Renal pelvis (tissue), 1 donor: ENCODE measurements at regions not wholly inside any gene's neighbourhood (a gene's known extent, or its start where the extent isn't known, plus 50 kb on each side); places are given as distances from the start of the nearest gene placed in this dataset.
A peak's percentile ranks its signal among the peaks of the same experiment; 100 is the strongest.

Experiments
- DNase-seq: peaks from one replicate; pipeline ENCODE4 v3.0.0-alpha.2; 2013

DNA sequence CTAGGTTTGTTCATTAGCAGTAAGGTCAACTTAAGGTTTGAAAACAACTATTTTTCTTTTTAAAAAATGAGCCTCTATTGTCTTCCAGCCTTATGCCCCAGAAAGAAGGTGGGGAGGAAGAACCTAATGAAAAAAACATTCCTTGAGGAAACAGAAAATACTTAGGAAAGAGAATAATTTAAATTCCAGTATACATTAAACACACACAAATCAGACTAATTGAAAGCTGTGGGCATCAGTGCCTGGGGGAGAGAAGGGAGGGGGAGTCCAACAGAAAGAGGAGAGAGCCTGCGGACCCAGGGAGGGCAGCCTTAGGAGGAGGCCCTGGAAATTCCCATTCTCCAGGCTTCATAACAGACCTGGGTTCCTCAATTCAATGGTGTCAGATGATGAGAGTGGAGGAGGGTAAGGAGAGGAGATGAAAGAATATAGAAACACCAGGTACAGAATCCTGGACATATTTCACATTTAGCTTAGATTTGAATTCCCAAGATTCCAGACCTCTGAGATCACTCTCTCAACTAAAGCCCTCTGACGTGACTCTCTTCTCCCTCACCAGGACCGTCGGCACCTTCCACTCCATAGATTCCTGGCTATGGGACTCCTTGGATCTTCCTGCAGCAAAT is 320.5 kb upstream of the UMPS start:
- no peak for DNase-seq

DNA sequence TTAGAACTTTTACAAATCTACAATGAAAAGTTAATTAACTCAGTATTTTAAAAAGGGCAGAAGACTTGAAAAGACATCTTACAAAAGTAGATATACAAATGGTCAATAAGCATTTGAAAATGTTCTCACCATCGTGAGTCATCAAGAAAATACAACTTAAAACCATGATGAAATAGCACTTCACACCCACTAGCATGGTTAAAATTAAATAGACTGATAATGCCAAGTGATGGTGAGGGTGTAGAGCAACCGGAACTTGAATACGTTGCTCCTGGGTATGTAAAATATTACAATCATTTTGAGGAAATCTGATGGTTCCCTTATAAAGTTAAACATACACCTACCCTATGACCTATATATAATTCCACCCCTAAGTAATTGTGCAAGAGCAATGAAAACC is 319.8 kb upstream of the UMPS start:
- DNase-seq: no peak

DNA sequence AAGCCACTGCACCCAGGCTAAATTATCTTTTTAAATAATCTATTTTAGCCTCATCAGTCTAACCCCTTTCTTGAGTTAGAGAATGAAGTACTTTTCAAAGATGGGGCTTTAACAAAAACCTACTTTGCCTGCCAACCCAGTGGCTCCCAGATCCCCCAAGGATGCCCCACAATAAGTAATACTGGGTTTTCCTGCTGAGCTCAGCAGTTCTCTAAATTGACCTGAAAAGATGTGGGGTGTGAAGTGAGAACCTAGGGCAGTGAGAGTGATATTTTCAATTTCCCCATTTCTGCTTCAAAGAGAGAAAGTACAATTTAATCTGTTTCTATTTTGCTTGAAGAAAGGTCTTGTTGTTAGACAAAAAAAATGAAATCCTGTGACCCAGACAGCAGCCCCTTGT is 318.5 kb upstream of the UMPS start:
- no peak for DNase-seq

DNA sequence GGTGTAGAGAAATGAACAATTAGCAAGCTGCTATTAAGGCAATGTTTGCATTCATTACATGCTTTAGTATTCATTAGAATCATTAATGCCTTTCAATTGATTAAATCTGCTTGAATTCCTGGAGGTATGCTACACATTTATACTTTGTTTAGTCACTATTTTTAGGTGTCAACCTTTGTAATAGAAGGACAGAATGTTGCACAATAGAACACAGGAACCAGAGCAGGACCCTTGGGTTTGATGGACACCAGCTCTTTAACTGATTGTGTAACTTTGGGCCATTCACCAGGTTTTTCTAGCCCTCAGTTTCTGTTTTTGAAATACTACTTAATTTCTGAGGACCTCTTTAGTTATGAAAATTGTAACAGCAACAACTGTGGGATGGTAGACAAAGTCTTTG is 317.6 kb upstream of the UMPS start:
- no peak for DNase-seq

DNA sequence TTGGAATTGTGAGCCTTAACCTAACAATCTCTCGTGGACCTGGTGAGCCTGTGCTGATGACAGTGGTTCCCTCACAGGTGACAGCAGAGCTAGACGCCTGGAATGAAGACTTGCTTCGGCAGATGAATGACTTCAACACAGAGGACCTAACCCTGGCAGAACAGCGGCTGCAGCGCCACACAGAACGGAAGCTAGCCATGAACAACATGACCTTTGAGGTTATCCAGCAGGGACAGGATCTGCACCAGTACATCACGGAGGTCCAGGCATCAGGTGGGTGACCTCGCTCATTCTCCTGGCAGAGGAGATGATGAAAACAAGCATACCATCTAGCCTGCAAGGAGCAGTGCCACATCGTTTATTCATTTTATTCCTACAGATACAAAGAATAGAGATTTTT is 316.9 kb upstream of the UMPS start:
- DNase-seq: no peak

DNA sequence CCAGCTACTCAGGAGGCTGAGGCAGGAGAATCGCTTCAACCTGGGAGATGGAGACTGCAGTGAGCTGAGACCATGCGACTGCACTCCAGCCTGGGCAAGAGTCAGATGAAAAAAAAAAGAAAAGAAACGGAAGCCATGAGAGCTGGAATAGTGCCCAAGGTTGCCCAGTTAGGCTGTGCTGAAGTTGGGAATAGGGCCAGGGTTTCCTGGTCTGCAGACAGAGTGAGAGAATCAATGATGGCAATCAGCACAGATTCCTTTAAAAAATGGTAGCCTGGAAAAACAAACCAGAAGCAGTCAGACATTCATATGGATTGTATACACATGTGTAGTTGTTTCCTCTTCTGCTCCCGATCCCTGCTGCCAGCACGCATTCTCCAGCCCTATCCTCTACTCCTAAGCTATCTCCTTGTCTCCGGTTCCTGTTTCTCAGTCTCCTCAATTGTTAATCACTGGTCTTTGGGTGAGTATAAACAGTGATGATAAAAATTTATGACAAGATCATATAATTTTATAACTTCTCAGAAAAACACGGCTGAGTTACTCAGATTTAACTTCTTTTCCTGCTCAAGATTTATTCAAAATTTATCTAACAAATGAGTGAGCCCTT is 316.2 kb upstream of the UMPS start:
- DNase-seq: no peak

DNA sequence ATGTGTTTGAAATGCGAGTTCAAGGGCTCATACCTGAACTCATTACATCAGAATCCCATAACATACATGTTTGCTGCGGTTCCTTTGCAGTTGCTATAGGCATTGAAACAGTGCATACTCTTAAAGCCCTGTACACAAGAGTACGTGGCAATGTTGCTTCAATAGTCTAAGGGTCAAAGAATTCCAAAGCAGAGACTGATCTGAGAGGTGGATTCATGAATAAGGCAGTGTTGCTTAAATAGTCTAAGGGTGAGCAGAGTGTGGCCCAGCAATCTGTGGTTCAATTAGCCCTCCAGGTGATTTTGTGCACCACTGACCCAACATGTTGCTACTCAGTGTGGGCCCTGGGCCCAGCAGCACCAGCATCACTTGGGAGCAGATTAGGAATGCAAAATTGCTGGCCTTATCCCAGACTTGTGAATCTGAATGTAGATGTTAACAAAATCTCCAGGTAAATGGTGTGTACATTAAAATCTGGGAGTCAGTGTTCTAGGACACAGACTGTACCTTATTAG is 314.7 kb upstream of the UMPS start:
- no peak for DNase-seq

DNA sequence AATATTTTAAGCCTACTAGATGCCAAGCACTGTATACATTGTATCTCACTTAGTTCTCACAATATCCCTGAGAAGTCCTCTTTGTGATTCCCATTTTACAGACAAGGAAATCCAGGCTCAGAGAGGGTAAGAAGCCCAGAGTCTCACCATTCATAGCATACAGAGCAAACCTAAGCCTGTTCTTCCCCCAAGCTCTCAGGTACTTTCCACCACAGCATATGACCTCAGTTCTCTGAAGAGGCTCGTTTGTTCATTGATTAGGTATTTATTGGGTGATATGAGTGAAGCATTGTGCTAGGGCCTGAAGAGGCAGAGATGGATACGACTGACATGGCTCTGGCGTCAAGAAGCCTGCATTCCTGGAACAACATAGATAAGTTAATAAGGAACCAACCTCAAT is 310.9 kb upstream of the UMPS start:
- no peak for DNase-seq

DNA sequence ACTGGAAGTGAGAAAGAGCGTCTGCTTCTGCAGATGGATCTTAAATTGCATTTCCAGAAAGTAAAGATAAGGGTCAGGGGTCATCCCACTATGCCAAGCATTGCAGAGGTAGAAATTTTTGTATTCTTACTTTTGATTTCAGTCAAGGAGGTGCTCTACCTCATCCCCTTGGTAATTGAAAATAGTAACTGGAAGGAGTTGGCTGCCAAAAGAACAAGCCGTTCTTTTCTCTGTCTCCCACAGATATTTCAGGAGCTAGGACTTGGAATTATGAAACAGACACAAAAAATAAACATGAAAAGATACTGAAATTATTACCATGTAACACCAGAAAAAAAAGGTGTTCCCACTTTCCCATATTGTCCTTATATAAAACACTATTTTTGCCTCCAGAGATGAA is 309.9 kb upstream of the UMPS start:
- no peak for DNase-seq

DNA sequence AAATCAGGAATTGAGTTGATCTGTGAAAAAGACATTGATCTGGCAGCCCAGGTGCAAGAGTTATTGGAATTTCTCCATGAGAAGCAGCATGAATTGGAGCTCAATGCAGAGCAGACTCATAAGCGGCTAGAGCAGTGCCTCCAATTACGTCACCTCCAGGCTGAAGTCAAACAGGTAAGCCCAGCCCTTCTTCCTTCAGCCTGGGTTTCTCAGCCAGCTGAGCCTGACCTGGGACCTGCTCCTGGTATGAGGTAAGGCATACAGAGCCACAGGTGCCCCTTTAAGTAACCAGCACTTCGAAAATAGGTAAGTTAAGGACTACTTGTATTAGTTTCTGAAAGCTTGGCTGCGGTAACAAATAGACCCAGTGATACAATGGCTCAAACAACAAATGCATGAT is 307.4 kb upstream of the UMPS start:
- DNase-seq: no peak

DNA sequence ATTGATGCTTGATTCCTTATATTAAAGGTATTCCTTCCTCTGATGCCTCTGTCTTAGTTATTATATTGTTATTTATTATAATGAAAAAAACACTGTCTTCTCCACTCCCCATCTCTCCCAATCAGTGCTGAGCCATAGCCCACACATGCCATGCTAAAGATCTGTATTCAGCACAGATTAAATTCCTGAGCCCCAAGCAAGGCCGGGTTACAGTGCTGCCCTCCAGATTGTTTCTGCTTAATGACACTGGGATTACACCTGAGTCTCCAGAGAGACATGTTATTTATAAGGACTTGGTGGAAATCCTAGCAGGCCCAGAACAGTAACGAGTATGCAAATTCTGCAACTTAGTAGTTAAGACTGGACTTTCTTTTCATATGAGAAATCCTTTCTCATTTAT is 305.9 kb upstream of the UMPS start:
- no peak for DNase-seq

DNA sequence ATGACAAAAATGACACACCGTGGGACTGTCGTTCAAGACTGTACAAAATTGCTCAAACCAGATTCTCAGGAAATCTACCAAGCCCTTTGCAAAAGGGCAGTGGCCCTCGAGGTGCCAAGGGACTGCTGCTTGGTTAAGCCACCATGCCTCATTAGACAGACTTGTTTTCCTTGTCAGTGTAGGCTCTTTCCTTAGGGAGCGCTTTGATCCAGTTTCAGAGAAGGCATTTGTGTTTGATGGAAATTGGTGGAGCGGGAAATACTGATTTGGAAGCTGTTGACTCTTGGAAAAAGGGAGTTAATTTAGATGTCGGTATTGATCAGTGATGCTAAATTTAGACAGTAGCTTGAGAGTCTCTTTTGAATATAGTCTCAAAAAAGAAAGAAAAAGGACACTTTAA is 304.3 kb upstream of the UMPS start:
- no peak for DNase-seq

DNA sequence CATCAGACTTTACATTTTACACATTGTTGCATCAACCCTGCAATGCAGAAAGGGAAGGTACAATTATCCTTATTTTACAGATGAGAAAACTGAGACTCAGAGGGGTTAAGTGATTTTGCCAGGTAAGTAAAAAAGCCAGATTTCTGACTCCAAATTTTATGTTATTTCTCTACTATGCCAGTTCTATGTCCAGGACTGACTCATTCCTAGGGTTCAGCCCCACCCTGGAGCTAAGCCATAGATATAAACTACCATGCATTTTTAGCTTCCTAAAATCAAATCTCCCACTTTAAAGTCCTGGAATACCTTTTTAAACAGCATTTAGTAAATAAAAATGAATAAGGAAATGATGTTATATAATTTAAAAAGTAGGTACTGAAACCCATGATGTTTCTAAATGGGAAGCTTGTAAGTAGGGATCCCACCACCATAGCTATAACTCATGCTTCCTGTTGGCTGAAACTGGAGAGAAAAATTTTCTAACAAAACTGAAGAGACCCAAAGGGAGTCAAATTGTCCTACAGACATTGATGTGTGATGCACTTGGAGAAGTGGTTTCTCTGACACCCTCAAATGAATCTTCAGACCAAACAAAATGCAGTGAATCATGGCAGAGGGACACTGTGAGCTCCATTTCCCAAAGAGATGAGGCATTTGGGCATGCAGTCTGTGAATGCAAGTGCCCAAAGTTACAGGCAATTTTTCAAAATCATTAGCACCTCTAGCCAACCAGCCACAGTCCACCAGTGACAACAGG is 301.7 kb upstream of the UMPS start:
- DNase-seq: no peak

DNA sequence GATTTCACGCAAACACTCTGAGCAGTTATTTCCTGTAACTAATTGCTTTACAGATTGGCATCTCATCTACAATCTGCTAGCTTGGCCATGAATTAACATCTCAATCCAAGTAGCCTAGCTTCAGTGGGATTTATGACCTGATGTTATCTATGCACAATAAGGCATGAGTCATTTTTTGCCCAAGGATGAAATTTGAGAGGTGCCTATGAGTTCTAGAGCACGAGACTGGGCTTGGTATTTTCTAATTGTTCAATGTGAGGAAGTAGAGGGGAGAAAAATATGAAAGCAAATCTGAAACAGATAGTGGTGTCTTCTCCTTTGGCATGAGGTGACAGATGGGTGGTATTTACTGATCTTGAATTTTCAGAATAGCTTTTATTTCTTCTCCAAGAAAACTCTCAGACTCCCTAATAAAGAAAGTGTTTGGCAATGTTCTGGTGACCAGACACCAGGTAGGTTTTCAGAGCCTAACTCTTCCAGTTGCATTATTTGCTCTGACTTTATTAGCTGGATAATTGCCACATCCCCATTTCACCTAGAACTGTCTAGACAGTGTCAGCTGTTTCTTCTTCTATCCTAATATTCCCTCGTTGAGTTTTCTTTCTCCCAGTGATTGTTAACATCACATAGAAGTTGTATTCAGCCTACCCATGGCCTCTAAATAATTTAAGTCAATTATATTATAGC is 301.0 kb upstream of the UMPS start:
- peak; percentile 17 for DNase-seq

DNA sequence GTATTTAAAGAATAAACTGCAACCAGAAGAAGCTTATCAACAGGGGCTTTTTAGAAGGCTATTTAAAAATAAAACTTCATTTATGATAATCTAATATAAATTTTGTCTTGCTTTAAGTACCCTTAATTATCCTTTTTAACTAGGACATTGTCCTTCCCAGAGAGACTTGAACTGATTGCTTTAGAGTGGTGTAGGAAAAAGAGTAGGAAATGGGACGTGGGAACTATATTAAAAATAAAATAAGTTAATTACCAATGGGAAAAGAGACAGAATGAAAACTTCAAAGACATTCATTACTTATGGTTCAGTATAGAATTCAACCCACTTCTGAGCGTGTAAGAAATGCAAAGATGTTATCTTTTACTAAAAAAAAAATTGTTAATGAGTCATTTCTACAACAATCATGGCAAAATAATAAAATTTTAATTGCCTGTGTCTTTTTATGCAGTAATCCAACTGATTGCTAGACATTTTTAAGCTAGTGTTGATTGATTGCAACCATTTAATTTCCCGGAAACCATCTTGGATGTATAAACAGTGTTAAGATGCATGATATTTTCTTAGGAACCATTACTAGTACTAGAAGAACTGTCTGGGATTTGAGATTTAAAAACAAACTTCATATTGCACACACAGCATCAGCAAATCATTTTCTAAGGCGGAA is 298.8 kb upstream of the UMPS start:
- DNase-seq: peak; percentile 50

DNA sequence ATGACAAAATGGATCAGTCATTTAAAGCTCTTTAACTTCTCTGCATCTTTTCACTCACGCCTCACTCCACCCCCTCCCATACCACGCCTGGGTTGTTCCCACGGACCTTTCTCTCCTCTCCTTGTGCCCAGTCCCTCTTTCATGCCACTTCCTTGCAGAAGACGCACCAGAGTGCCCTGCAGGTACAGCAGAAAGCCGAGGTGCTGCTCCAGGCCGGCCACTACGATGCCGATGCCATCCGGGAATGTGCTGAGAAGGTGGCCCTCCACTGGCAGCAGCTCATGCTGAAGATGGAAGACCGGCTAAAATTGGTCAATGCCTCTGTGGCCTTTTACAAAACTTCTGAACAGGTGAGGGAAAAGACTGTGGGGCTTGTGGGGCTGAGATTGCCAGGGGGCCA is 296.1 kb upstream of the UMPS start:
- DNase-seq: no peak

DNA sequence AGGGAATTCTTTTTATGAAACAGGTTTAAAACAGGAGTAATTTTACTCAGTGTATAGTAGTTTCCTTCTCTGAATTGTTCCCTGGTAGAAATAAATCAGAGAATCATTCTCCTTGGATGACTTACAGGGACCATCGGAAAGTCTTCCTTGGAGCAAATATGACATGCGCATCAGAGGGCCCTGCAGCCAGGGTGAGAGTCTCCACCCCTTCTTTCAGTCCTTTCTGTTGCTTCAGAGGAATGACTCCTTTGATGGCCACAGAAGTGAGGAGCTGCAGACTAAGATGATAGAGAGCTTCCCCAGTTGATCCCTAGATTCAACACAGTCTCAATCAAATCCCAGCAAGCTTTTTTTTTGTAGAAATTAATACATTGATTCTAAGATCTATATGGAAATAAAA is 294.8 kb upstream of the UMPS start:
- no peak for DNase-seq

DNA sequence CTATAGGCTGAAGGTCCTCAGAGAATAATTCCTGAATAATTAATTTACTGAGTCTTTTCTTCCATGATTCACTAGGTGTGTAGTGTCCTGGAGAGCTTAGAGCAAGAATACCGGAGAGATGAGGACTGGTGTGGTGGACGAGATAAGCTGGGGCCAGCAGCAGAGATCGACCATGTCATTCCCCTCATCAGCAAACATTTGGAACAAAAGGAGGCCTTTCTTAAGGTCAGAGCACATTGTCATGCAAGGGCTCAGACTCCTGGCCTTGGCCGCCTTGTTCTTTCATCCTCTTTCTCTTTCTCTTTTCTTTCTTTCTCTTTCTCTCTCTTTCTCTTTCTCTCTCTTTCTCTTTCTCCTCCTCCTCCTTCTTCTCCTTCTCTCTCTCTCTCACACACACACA is 291.4 kb upstream of the UMPS start:
- no peak for DNase-seq

DNA sequence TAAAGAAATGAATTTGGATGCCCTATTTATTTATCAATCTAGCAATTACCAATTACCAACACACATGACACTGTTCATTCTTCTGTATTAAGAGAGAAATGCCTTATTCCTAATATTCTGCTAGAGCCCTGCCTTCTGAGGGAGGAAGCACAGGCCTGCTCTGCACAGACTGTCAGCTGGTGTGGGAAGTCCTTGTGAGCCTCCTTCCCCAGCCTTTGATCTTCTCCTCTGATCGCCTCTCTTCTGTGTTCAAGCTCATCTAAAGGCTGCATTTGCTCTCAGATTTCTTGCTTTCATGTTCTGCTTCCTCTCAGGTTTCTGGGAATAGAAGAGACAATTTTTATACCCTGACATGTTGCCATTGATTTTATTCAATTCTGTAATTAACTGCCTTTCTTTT is 290.6 kb upstream of the UMPS start:
- no peak for DNase-seq

DNA sequence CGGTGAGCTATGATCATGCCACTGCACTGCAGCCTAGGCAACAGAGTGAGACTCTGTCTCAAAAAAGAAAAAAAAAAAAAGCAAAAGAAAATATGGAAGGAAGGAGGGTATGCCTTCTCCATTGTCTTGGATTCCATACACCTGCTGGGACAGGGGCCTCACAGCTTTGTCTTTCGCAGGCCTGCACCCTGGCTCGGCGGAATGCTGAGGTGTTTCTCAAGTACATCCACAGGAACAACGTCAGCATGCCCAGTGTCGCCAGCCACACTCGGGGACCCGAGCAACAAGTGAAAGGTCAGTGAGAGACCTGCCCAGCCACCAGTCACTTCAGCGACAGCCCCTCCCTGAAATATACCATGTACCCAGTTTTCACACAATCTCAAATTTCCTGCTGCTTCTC is 288.5 kb upstream of the UMPS start:
- DNase-seq: no peak

DNA sequence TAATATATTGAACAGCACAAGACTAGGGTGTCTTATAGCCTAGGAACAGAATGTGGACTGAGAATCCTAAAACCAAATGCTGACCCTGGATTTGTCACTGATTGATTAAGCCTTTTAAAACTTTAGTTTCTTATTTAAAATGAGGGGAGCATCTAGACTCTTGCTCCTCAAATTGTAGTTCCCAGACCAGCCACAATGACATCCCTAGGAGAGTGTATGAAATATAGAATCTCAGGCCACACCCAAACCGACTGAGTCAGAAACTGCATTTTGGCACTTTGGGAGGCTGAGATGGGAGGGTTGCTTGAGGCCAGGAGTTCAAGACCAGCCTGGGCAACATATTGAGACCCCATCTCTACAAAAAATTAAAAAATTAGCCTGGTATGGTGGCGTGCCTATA is 287.8 kb upstream of the UMPS start:
- DNase-seq: no peak

DNA sequence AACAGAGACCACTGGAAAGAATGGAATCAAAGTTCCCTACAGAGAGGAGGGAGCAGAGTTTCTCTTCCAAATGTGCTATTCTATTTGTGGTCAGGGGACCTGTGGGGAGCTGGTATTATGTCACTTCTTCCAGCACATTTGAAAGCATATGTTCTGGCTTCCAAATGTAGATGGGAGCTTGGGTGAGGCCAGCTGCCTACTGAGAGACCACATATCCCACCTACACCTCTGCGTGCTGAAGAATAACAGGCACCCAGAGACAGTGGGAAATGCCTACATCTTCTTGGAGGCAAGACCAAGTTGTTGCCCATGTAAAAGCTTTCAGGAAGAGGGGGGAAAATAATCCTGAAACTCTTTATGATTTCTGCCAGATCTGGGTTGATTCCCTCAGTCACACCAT is 286.8 kb upstream of the UMPS start:
- DNase-seq: no peak
